HG02970 (cell line): ENCODE measurements at regions not wholly inside any gene's neighbourhood (a gene's known extent, or its start where the extent isn't known, plus 50 kb on each side); places are given as distances from the start of the nearest gene placed in this dataset.
"Not testable (repeated sequence)": the region's sequence is repeated elsewhere in the genome, so short reads cannot be mapped to it uniquely, and the experiment has no call there.

Source experiments
- ATAC-seq: cut with Tn5 transposase; IDR thresholded peaks from one replicate; pipeline ENCODE4 v1.9.1; 2021; ENCODE audit warnings: mild to moderate bottlenecking, moderate library complexity, moderate number of reproducible peaks; ENCODE audit not compliant: unreplicated experiment, low FRiP score

GRCh38 chr6:114998492-114998891 lies 655.7 kb upstream of the HS3ST5 start:
- no peak for ATAC-seq

DNA sequence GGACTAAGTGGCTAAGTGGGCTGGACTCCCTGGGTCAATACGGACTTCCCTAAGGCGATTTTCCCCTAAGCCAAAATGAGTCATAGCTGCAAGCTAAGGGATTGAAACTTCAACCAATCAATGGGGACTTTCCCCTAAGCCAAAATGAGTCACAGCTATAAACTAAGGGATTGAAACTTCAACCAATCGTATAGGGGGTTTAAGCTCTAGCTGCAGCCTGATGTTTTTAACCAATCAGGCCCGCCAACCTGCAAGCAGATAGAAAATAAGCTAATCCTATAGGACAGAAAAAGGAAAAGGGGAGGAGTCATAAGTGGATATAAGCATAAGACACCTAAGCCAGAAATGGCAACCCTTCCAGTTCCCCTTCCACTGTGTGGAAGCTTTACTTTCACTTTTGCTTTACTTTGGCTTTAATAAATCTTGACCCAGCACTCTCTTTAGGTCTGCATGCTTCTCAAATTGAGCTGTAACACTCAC lies 655.0 kb upstream of the HS3ST5 start:
- peak; percentile 59 for ATAC-seq

GRCh38 chr6:114995526-114995925 lies 652.7 kb upstream of the HS3ST5 start:
- no peak for ATAC-seq

DNA sequence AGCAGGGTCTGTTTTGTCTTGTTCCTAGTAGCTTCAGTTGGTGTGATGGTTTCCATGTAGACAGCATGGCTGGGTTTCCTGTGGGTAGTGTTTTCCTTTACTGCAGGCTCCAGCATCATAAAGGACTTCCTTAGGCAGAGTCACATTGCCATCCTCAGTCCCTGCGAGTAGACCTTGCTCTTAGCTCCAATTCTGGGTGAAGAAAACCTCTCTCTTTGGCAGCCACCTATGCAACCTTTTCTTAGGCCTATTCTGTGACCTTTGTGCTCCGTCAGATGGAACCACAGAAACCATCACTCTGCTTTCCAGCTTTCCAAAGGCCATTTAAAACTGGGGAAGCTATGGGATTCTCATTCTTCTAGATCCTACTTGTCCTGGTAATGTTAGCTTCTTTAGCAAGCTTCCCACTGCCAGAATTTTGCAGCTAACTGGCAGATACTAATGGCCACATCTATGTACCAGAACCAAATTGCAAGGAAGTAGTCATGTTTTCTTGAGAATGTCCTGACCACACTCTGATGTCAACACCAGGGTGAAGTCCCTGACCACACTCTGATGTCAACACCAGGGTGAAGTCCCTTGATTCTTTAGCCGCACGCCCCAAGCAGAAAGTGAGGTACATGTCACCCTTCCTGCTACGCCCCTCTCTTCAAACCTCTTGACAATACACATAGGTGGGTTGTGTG lies 646.6 kb upstream of the HS3ST5 start:
- peak; percentile 98 for ATAC-seq

GRCh38 chr6:114987281-114987680 lies 644.5 kb upstream of the HS3ST5 start:
- ATAC-seq = no peak

GRCh38 chr6:114955363-114955762 lies 612.5 kb upstream of the HS3ST5 start:
- no peak for ATAC-seq

DNA sequence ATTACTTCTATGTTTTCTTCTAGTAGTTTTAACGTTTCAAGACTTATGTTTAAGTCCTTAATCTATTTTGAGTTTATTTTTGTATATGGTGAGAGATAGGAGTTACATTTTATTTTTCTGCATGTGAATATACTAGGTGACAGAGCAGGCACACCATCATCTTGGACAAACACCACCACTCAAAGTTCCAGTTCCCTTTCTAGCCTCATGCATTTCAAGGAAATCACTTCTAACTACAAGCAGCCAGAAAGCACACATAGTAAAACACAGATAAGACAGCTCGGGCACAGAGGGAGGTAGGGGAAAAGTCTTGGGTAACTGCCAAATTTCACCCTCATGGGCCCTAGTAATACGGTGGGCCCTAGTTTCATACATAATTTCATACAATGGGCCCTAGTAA lies 609.4 kb upstream of the HS3ST5 start:
- no peak for ATAC-seq

GRCh38 chr6:114945392-114945791 lies 602.6 kb upstream of the HS3ST5 start:
- no peak for ATAC-seq

GRCh38 chr6:114941078-114941477 lies 598.3 kb upstream of the HS3ST5 start:
- ATAC-seq = no peak

GRCh38 chr6:114940181-114940580 lies 597.4 kb upstream of the HS3ST5 start:
- no peak for ATAC-seq

DNA sequence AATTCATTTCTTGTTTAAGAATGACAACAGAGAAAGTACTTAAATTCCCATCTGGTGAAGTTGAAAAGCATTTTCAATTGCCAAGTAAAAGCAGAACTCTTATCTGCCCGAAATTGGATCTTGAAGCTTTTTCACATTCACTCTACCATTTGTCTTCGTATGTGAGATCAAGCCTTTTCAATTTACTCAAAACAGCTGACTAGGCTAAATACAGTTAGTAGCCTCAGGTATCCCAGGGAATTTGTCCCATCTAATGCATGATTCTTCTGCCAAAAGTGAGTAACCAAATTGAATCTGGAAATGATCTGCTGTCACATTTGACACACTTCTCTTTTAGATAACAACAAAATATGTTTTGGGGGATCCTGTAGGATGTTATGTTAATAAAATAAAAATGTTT lies 596.8 kb upstream of the HS3ST5 start:
- ATAC-seq = no peak

DNA sequence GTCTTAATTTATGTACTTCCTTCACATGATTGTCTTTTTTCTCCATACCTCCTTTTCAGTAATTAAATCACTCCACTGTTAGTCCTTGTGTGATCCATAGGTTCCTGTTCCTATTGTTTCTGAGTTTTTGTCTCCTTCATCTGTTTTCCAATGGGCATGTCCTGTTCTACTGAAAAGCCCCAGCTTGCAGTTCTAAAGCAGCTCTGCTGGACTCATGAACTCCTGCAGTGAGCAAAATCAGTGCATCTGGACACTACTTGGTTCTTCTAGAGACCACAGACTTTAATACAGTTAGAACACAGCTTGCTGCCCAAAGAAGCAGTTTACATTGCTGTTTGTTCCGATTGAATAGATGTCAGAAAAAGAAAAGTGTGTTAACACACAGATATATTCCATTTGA lies 593.3 kb upstream of the HS3ST5 start:
- ATAC-seq = no peak

DNA sequence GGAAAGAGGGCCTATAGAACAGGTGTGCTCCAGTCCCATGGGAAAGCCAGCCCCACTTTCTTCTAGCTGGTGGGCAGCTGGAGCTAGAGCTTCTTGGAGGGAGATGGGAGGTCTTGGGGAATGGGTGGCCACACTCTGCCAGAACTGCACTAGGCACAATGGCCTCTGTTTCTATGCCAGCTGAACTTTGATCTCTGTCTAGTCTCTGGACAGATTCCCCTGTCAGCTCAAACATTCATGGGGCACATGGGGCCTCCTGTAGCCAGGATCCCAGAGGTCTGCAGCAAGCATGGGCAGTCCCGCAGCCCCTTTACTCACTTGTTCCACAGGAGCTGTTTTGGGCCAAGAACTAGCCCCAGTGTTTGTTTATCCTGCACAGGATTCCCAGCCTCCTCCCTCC lies 591.3 kb upstream of the HS3ST5 start:
- no peak for ATAC-seq

GRCh38 chr6:114928731-114929130 lies 585.9 kb upstream of the HS3ST5 start:
- ATAC-seq = not testable (repeated sequence)

GRCh38 chr6:114906096-114906495 lies 563.3 kb upstream of the HS3ST5 start:
- no peak for ATAC-seq

GRCh38 chr6:114897536-114897935 lies 554.7 kb upstream of the HS3ST5 start:
- no peak for ATAC-seq

GRCh38 chr6:114892211-114892610 lies 549.4 kb upstream of the HS3ST5 start:
- ATAC-seq = no peak

DNA sequence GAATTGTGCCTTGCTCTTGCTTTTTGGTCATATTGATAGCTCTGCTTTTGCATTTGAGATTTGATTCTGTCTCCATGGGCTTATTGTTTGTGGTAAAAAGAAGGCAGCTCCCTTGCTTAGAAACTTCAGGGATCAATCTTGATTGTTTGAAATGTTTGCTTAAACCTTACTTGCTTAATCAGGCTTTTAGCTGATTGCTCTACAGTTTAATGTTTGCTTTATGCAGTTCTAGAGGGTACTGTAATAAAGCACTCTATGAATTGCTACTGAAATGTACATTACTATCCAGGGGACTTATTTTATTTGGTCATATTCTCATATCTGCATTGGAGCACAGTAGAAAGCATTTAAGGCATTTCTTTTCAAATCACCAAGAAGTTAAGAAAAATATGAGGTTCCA lies 545.4 kb upstream of the HS3ST5 start:
- no peak for ATAC-seq

DNA sequence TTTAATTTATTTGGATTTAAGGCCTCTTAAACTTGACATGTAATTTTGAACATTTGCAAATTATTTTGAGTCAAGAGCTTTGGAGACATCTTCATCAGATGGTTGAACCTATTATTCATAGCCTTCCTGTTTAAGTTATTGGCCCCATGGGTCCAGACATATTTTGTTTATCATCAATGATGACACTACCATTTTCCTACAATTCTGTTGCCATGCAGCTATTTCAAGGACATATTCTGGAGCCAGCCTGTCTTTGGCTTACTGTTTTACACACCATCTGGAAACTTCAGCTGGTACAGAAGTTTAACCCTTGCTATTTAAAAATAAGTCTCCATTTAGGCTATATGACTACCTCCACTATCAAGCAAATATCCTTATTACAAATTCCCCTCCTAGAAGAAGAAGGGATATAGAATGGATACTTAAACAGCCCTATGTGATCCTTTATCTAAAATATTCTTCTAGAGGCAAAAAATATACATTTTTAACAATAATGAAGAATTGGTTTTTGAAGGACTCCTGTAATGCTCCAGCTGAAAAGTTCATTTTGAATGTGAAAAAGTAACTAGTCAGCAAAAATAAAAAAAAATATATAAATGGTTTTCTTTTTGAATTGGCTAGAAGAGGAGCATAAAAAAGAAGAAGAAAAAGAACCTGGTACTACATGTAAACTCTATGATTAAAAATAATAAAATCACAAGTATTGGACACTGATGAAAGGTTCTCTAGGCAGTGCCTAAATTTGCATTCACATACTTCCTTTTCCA lies 544.0 kb upstream of the HS3ST5 start:
- no peak for ATAC-seq

GRCh38 chr6:114879693-114880092 lies 536.9 kb upstream of the HS3ST5 start:
- no peak for ATAC-seq

- ATAC-seq = no peak
These were observed 535.3 kb upstream of the HS3ST5 start for GRCh38 chr6:114878091-114878490.

DNA sequence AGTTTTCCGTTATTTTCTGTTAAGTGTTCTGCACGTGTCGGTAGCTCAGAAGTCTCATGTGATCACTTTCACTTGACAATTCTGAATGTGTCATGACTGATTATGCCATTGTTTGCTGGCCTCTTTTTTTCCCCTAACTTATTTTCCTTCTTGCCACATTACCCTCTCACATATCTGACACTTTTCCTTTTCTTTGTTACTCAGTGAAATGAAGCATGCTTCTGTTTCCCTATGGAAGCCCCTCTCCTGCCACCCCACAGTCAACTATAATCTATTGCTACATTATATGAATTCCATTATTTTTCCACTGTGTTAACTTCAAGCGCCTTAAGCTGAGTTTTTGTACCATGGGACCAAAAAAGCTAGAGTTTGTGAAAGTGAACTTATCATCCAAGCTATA lies 531.6 kb upstream of the HS3ST5 start:
- ATAC-seq = no peak
